ENCODE measurements at regions not wholly inside any gene's neighbourhood (a gene's known extent, or its start where the extent isn't known, plus 50 kb on each side); places are given as distances from the start of the nearest gene placed in this dataset.

GRCh38 chr5:67974054-67974453, 241.5 kb upstream of the PIK3R1 start:
- Histone ChIP-seq H3K36me3 (ENCODE audit: insufficient read depth, low read length) (no peaks in the 10 kb centered on the region), H2AFZ (ENCODE audit: low read depth, low read length) (no peak overlapping the region), H3K9ac (ENCODE audit: low read length) (no peak overlapping the region), H3K4me2 (ENCODE audit: low read length) (no peak overlapping the region), H3K4me1 (ENCODE audit: insufficient read depth, low read length) (no peaks in the 10 kb centered on the region), H3K4me3 (ENCODE audit: insufficient read depth, low read depth, low read length) (no peak overlapping the region), H3K27ac (ENCODE audit: low read depth, low read length) (no peak overlapping the region), H3K9me3 (ENCODE audit: insufficient read depth, low read depth, low read length) (no peaks in the 10 kb centered on the region), H4K20me1 (ENCODE audit: insufficient read depth, low read length) (no peaks in the 10 kb centered on the region), H3K27me3 (ENCODE audit: insufficient read depth, low read length) (no peaks in the 10 kb centered on the region), H3K79me2 (ENCODE audit: insufficient read depth, low read length) (no peaks in the 10 kb centered on the region)
- no peak for FAIRE-seq
- H3K27me3 Mint-ChIP-seq (ENCODE audit: low read depth, unreplicated experiment): no peaks in the 10 kb centered on the region
- peaks cover 4% of the 10 kb centered on the region for H3K4me1 Mint-ChIP-seq (ENCODE audit: low read depth, unreplicated experiment)
- H3K4me3 Mint-ChIP-seq (ENCODE audit: unreplicated experiment): no peak overlapping the region
- no peaks in the 10 kb centered on the region for H3K36me3 Mint-ChIP-seq (ENCODE audit: low read depth, unreplicated experiment)
- no peak for DNase-seq (ENCODE audit: low read depth)
- no peak for TF ChIP-seq CTCF (IDR thresholded peaks at IDR 0.05; ENCODE audit: insufficient read depth, low read depth, low read length)
- no peak for TF ChIP-seq EZH2 (IDR thresholded peaks at IDR 0.05; ENCODE audit: insufficient read depth, low read length)
- H3K27ac Mint-ChIP-seq (ENCODE audit: unreplicated experiment): no peak overlapping the region
- H3K9me3 Mint-ChIP-seq (ENCODE audit: unreplicated experiment): no peaks in the 10 kb centered on the region

GRCh38 chr5:67971971-67972821, 243.4 kb upstream of the PIK3R1 start:
- FAIRE-seq: no peak
- H3K9ac ChIP-seq (ENCODE audit: low read length): no peak overlapping the region

More at GRCh38 chr5:67971971-67972821, 243.4 kb upstream of the PIK3R1 start:
- H3K79me2 ChIP-seq (ENCODE audit: insufficient read depth, low read length): no peaks in the 10 kb centered on the region
- no peaks in the 10 kb centered on the region for H4K20me1 ChIP-seq (ENCODE audit: insufficient read depth, low read length)
- H3K4me3 ChIP-seq (ENCODE audit: insufficient read depth, low read depth, low read length): no peak overlapping the region
- no peak for TF ChIP-seq EZH2 (IDR thresholded peaks at IDR 0.05; ENCODE audit: insufficient read depth, low read length)
- no peak for TF ChIP-seq CTCF (IDR thresholded peaks at IDR 0.05; ENCODE audit: insufficient read depth, low read depth, low read length)
- no peaks in the 10 kb centered on the region for H3K9me3 ChIP-seq (ENCODE audit: insufficient read depth, low read depth, low read length)
- H3K4me1 ChIP-seq (ENCODE audit: insufficient read depth, low read length): no peaks in the 10 kb centered on the region
- Mint-ChIP-seq H3K4me1 (ENCODE audit: low read depth, unreplicated experiment) (peaks cover under 1% of the 10 kb centered on the region), H3K27me3 (ENCODE audit: low read depth, unreplicated experiment) (no peaks in the 10 kb centered on the region), H3K36me3 (ENCODE audit: low read depth, unreplicated experiment) (no peaks in the 10 kb centered on the region), H3K9me3 (ENCODE audit: unreplicated experiment) (no peaks in the 10 kb centered on the region), H3K27ac (ENCODE audit: unreplicated experiment) (no peak overlapping the region), H3K4me3 (ENCODE audit: unreplicated experiment) (no peak overlapping the region)
- no peak overlapping the region for H3K27ac ChIP-seq (ENCODE audit: low read depth, low read length)
- no peaks in the 10 kb centered on the region for H3K27me3 ChIP-seq (ENCODE audit: insufficient read depth, low read length)
- no peak overlapping the region for H2AFZ ChIP-seq (ENCODE audit: low read depth, low read length)
- DNase-seq (ENCODE audit: low read depth): no peak
- no peak overlapping the region for H3K4me2 ChIP-seq (ENCODE audit: low read length)
- no peaks in the 10 kb centered on the region for H3K36me3 ChIP-seq (ENCODE audit: insufficient read depth, low read length)

Data from astrocyte (in vitro differentiated cells and primary cell).